GM21737 (cell line): ENCODE measurements at regions not wholly inside any gene's neighbourhood (a gene's known extent, or its start where the extent isn't known, plus 50 kb on each side); places are given as distances from the start of the nearest gene placed in this dataset.

Source experiments
- ATAC-seq: cut with Tn5 transposase; IDR thresholded peaks from one replicate; pipeline ENCODE4 v1.9.1; 2021; ENCODE audit warnings: mild to moderate bottlenecking, moderate library complexity; ENCODE audit not compliant: unreplicated experiment

GRCh38 chr4:19455196-19455595 is 796.5 kb upstream of the SLIT2 start:
- no peak for ATAC-seq

DNA sequence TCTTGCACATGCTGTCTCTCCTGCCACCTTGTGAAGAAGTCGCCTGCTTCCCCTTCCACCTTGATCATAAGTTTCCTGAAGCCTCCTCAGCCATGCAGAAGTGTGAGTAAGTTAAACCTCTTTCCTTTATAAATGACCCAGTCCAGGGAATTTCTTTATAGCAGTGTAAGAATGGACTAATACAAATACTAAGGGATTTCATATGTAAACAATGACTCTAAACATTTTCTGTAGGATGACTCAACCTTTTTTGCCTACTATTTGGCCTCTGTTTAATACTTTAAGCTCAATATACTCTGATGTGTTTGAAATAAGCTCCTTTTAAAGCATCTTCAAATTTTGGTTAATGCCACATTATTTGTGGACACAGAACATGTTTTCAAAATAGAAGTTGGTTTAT is 813.5 kb upstream of the SLIT2 start:
- ATAC-seq: no peak

DNA sequence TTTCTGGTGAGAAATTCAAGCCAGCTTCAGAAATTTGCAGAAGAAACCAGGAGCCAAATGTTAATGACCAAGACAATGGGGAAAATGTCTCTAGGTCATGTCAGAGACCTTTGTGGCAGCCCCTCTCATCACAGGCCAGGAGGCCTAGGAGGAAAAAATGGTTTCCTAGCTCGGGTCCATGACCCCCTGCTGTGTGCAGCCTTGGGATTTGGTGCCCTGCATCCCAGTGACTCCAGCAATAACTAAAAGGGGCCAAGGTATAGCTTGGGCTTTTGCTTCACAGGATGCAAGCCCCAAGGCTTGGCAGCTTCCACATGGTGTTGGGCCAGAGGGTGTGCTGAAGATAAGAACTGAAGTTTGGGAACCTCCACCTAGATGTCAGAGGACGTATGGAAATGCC is 814.7 kb upstream of the SLIT2 start:
- no peak for ATAC-seq

GRCh38 chr4:19429684-19430083 is 822.0 kb upstream of the SLIT2 start:
- no peak for ATAC-seq

- no peak for ATAC-seq
Observed at GRCh38 chr4:19425146-19425545, 826.6 kb upstream of the SLIT2 start.

DNA sequence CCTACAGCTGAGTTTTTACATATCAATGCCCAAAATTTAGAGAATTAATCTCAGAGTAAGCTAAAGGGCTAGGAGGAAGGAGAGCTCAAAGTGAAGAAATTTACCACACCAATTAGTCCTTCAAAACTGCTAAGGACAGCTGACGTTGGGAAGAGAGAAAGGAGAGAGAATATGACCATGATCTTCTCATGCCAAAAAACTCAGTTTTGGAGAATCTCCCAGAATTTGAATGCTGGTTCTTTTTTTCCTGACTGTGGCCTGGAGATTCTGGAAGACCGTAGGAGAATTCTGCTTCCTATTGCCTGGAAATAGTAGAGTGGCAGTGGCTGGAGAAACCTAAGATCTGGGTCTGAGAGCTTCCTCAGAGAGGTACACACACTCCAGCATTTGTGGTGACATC is 834.4 kb upstream of the SLIT2 start:
- ATAC-seq: no peak

DNA sequence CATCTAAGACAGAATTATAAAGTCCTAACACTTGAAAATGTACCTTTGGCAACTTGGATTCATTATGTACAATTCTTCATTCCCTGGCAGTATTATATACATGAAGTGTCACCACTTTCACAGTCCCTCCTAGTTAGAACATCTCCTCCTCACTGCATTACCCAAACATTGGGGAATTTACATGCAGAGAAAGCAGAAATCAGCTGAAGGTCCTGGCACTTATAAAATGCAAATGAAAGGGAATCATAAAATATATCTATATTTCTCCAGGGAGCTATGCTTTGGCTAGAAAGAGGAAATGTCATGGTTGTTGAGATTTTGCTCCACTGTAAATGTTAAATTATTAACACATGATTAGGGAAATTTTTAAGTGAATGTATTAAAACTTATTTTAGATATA is 835.6 kb upstream of the SLIT2 start:
- no peak for ATAC-seq

GRCh38 chr4:19408490-19408889 is 843.2 kb upstream of the SLIT2 start:
- ATAC-seq: no peak

GRCh38 chr4:19406789-19407188 is 844.9 kb upstream of the SLIT2 start:
- no peak for ATAC-seq

- ATAC-seq: no peak
Observed at GRCh38 chr4:19403786-19404370, 847.8 kb upstream of the SLIT2 start.

DNA sequence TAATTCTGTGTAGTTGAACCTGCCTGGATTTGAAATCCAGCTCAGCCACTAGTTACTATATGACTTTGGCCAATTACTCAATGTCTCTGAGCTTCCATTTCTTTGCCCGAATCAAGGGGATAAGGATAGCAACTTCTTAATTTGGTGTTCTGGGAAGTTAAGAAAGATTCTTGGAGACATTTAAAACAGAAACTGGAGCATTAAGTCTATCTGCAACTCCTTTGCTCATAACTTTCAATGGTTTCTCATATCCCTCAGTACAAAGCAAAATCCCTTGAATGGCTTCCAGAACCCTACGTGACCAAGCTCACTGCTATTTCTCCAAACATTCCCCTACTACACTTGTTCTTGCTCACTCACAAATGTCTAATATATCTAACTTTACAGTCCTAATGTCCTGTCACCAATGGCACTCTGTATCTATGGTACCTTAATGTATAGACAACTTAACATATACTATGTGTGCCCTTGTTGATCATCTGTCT is 849.1 kb upstream of the SLIT2 start:
- no peak for ATAC-seq

DNA sequence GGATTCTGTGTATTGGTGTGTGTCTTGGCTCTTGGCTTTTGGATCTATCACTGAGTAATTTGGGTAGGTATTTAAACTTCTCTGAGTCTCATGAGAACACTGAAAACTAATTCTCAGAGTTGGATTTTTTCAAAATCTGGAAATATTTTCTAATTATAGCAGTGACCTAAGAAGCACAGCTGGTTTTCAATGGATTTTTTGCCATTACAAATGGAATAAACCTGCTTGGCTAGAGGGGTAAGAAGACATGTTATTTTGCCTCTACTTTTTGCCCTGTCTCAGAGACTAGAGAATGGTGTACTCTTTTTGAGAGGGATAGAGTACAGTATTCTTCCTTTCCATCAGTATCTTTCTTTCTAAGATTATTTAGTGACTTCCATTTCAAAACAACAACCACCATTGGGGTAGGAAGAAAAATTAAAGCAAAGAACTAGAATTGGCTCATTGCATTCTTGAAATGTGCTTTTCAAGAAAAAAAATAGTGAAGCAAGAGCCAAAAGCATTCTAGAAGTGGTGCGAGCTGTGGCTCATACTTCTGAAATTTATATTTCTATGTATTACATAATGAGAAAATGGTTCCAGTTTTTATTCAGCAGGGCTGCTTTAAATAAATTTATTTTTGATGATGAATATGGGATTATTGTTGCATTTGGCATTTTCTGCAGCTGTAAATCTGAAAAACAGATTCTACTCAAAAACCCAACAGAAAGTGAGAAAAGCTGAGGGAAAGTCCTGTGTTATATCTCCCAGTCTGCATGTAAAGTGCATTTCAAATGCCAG is 850.2 kb upstream of the SLIT2 start:
- ATAC-seq: no peak

DNA sequence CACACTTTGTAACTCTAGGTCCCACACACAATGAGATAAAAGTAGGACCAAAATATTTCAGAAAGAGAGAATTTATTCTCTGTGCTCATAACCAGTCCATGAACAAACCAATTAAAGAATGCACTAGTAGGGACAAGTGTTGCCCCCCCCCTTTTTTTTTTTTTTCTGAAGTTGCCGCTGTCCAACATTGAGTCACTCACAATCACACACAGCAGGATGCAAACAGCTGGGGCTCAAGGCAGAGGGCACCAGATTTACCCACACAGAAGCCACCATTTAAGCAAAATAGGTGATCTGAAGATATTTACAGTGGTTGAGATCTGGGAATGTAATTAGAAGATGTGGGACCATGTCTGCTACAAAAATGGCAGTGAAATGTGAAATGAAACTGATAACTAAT is 850.9 kb upstream of the SLIT2 start:
- no peak for ATAC-seq

GRCh38 chr4:19399001-19399400 is 852.7 kb upstream of the SLIT2 start:
- ATAC-seq: no peak

DNA sequence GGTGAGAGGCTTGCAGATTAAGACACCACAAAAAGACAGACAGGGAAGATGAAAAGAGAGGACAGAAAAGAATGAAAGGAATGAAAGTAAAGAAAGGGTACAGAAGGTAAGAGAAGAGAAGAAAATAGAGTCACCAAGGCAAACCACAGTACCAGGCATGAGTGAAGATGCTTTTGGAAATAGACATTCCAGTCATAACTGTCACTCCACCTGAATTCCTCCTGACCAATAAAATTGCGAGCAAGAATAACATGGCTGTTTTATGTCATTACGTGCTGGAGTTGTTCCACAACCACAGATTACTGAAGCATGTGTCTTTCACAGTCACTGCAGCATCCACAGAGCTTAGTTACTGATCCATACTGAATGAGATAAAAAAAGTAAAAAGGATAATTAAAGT is 864.9 kb upstream of the SLIT2 start:
- ATAC-seq: no peak

- no peak for ATAC-seq
Observed at GRCh38 chr4:19382993-19383756, 868.5 kb upstream of the SLIT2 start.

- no peak for ATAC-seq
Observed at GRCh38 chr4:19381068-19381467, 870.6 kb upstream of the SLIT2 start.

DNA sequence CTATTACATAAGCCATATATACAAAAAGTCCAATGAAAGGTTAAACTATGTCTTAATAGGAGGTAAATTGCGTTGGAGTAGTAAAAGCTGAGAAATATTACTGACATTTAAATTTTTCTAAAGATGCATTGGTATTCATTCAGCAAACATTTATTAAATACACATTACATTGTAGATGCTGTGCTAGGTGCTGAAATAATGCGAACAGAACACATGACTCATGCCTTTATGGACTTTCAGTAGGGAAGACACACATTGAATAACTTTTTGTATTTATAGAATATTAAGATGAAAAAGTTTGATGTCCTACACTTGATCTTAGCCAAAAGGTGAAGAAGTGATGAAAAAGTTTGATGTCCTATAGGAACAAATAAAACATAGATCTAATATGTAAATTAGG is 871.1 kb upstream of the SLIT2 start:
- no peak for ATAC-seq

- ATAC-seq: no peak
Observed at GRCh38 chr4:19379191-19379708, 872.5 kb upstream of the SLIT2 start.

GRCh38 chr4:19375931-19376330 is 875.8 kb upstream of the SLIT2 start:
- no peak for ATAC-seq

GRCh38 chr4:19375136-19375804 is 876.4 kb upstream of the SLIT2 start:
- no peak for ATAC-seq
